ENCODE measurements at regions not wholly inside any gene's neighbourhood (a gene's known extent, or its start where the extent isn't known, plus 50 kb on each side); places are given as distances from the start of the nearest gene placed in this dataset.

DNA sequence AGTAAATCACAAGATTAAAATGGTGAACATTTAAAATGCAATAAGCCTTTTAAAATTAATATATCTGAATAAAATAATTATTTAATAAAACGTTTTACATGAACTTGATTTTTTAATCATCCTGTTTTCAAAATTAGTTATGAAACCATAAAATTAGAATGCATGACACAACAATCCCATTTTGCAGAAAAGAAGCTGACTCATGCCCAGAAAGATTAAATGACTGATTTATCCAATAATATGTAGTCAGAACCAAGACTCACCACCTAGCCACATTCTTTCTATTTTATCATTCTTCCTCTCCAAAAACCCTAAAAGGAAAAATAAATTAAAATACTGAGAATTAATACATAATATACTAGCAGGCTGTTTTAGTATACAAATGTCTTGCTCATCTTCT lies 83.0 kb upstream of the LGR5 start:
- Histone ChIP-seq H3K4me1 (ENCODE audit: insufficient read depth, low read length) (no peaks in the 10 kb centered on the region), H2AFZ (ENCODE audit: low read length) (no peak overlapping the region), H3K23ac (ENCODE audit: insufficient read length, low read depth, low read length) (no peak overlapping the region), H3K18ac (ENCODE audit: insufficient read length, low read depth, low read length) (no peak overlapping the region), H3K9me3 (ENCODE audit: control insufficient read depth, low read depth, low read length) (no peaks in the 10 kb centered on the region), H4K5ac (ENCODE audit: insufficient read length, low read depth, low read length) (no peak overlapping the region), H2BK12ac (ENCODE audit: insufficient read length, low read depth, low read length) (no peak overlapping the region), H3K4me2 (ENCODE audit: insufficient read depth, insufficient read length, low read length) (no peak overlapping the region), H4K20me1 (ENCODE audit: control insufficient read depth, insufficient read depth, insufficient read length) (no peaks in the 10 kb centered on the region), H3K79me2 (ENCODE audit: insufficient read depth, low read length) (no peaks in the 10 kb centered on the region), H2BK20ac (ENCODE audit: low read depth, low read length, poor library complexity, severe bottlenecking) (no peak overlapping the region), H2BK5ac (ENCODE audit: insufficient read length, low read length) (no peak overlapping the region), H3K79me1 (ENCODE audit: insufficient read depth, low read depth, low read length, poor library complexity, severe bottlenecking) (no peaks in the 10 kb centered on the region), H3K56ac (ENCODE audit: insufficient read length, low read depth, low read length) (no peak overlapping the region), H4K91ac (ENCODE audit: insufficient read length, low read depth, low read length) (no peak overlapping the region), H3K9ac (ENCODE audit: extremely low read depth, insufficient read length, low read length) (no peak overlapping the region), H3K23me2 (ENCODE audit: insufficient read length, low read depth, low read length, poor library complexity, severe bottlenecking) (no peaks in the 10 kb centered on the region), H3K4ac (ENCODE audit: low read depth, low read length) (no peak overlapping the region), H2BK120ac (ENCODE audit: low read depth, low read length, poor library complexity, severe bottlenecking) (no peak overlapping the region), H4K8ac (replicated peaks; ENCODE audit: insufficient read length, low read depth, low read length) (no peak overlapping the region), H2BK15ac (ENCODE audit: low read depth, low read length) (no peak overlapping the region), H3K27me3 (ENCODE audit: insufficient read depth, low read length) (no peaks in the 10 kb centered on the region), H3T11ph (ENCODE audit: low read length) (no peak overlapping the region), H2AK5ac (ENCODE audit: insufficient read length, low read length) (no peak overlapping the region), H3K27ac (ENCODE audit: insufficient read length, low read depth, low read length) (no peak overlapping the region), H3K14ac (ENCODE audit: insufficient read depth, low read length) (no peak overlapping the region)
- Mint-ChIP-seq H3K9me3 (peaks cover 12 to 19% of the 10 kb centered on the region in 2 experiments), H3K4me3 (no peak overlapping the region), H3K36me3 (ENCODE audit: insufficient read depth in 1 of 3, low read depth in 3 of 3) (peaks cover 0 to 13% (median 2%) of the 10 kb centered on the region in 3 experiments; a peak in 3 of 7 replicates), H3K4me1 (no peaks in the 10 kb centered on the region), H3K27ac (no peak overlapping the region), H3K27me3 (ENCODE audit: low read depth) (no peaks in the 10 kb centered on the region)
- WGBS (ENCODE audit: extremely low coverage, insufficient read length, low lambda C conversion rate) = no CpG with 5 or more reads among the region's 1 CpG
- TF ChIP-seq, protein P1, sequence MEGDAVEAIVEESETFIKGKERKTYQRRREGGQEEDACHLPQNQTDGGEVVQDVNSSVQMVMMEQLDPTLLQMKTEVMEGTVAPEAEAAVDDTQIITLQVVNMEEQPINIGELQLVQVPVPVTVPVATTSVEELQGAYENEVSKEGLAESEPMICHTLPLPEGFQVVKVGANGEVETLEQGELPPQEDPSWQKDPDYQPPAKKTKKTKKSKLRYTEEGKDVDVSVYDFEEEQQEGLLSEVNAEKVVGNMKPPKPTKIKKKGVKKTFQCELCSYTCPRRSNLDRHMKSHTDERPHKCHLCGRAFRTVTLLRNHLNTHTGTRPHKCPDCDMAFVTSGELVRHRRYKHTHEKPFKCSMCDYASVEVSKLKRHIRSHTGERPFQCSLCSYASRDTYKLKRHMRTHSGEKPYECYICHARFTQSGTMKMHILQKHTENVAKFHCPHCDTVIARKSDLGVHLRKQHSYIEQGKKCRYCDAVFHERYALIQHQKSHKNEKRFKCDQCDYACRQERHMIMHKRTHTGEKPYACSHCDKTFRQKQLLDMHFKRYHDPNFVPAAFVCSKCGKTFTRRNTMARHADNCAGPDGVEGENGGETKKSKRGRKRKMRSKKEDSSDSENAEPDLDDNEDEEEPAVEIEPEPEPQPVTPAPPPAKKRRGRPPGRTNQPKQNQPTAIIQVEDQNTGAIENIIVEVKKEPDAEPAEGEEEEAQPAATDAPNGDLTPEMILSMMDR (conservative IDR thresholded peaks at IDR 0.05) = no peak
- DNase-seq = no peak
